ENCODE measurements at regions not wholly inside any gene's neighbourhood (a gene's known extent, or its start where the extent isn't known, plus 50 kb on each side); places are given as distances from the start of the nearest gene placed in this dataset.

DNA sequence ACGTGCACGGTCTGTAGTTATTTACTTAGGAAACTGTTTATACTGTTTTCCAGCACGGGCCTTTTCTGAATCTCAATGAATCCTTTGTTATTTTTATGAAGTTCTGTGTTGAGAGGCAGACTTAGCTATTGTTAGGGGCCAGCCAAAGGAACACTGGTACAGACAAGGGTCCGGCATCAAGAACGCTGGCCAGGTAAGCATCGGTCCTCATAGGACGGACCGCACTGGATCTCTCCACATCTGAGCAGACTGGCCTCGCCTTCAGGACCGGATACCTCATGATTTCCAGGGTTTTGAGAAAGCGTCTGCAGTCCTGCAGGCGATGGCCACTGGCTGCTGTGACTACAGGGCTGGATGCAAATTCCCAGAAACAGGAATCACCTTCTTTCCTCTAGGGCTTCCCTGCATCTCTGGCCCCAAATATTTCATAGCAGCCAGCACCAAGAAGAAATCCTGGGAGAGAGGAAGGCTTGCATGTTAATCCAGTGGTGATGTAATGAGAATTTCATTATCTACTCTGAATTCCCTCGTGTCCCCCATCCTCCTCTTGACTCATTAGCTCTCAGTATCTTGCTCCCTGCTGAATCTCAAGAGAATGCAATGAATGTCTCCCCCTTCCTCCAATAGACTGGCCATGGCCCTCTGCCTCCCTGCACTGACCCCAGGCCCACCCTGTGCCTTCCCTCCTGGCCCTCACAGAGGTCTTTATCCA, 325.4 kb upstream of the NPVF start:
- no peak for DNase-seq (ENCODE audit: low read depth)

DNA sequence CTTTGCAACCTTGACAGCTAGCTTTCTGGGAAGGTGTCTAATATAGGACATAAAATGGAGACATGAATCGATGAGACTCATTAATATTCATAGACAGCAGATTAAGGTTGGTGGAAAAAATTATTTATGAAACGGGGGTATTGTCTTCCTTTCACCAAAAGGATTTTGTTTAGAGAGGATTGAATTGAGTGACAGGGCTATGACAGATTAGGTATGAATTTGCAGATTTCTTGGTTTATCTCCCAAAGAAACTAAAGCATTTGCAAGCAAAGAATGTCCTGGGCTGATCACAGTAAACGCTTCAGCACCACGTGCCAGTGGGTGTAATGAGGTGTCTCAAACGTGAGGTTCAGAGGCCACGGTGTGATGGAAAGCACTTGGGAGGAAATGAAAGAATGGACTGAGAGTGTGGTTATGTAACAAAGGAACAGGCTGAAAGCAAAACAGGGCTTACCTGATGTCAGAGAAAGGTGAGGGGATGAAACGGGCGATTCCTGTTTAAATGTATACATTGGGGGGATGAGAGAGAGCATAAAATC, 329.2 kb upstream of the NPVF start:
- DNase-seq (ENCODE audit: low read depth): no peak

DNA sequence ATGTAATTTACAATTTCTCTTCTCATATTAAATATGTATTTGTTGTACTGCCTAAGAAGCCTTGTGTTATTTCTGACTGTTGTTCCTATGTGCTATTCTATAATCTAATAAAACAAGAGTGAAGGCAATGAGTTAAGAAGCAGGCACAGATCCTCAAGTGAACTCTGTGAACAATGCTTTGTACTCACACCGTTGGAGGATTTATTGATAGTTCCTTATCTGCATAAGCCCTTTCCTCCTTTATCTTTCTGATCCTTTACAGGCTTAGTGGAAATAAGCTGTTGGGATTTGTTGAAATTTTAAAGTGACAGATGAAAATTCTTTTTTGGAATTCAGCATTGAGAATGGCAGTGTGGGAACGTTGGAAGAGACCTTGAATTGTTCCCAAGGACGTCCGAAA, 329.6 kb upstream of the NPVF start:
- no peak for DNase-seq (ENCODE audit: low read depth)

DNA sequence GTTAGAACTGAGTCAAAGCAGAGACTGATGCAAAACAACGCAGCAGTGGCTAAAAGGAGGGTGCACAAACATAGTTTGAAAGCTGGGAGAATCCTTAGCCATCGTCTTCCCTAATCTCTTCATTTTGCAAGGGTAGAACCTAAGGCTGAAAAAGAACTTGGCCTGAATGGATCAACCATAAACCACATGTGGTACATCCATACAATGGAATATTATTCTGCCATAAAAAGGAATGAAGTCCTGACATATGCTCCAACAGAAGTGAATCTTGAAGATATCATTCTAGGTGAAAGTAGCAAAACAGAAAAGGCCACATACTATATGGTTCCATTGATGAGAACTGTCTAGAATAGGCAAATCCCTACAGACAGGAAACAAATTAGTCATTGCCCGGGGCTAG, 330.3 kb upstream of the NPVF start:
- DNase-seq (ENCODE audit: low read depth): no peak

DNA sequence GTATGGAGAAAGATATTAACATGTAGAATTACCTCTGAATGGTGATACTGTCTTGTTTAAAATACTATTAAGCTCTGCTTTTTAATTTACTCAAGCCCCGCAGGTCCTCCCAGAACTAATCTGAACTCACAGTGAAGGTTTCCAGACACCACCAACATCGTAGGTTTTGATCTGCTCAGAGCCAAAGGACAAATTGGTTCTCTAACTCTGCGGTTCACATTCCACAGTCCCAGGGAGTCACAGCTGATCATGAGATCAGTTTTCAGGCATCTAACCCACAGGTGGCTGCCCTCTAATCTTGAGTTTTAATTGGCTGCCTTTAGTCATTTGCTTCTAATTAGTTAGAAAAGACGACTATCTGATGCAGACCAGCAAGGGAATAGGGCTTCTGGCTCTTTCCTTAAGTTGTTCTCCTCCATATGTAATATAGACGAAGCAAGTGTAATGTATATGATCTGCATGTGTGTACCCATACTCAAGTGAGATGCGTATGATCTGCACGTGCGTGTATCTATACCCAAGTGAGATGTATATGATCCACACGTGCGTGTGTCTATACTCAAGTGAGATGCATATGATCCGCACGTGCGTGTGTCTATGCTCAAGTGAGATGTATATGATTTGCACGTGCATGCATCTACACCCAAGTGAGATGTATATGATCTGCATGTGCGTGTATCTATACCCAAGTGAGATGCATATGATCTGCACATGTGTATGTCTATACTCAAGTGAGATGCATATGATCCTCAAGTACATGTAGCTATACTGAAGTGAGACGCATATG, 331.5 kb upstream of the NPVF start:
- peak; percentile 38 for DNase-seq (ENCODE audit: low read depth)

DNA sequence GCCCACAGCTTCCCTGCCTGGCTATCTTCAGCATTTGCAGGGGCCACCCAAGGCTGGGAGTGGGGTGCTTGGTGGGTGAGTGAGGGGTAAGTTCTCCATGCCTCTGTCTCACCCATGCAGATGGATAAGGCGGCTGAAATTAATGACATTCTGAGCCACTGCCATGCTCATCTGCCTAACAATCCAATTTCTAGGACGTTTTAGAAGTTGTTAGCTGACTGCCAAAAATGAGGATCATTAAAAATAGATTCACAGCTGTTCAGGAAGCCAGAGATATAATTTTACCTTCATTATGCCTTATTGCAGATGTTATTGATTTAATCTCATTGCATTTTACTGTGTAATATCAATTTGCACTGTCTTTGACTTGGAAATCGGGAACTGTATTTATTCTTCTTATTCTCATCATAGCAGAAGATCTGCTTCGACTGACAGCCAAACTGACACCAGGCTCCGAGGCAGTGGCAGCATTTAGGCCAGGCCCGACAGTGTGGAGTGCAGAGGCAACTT, 334.4 kb upstream of the NPVF start:
- no peak for DNase-seq (ENCODE audit: low read depth)

DNA sequence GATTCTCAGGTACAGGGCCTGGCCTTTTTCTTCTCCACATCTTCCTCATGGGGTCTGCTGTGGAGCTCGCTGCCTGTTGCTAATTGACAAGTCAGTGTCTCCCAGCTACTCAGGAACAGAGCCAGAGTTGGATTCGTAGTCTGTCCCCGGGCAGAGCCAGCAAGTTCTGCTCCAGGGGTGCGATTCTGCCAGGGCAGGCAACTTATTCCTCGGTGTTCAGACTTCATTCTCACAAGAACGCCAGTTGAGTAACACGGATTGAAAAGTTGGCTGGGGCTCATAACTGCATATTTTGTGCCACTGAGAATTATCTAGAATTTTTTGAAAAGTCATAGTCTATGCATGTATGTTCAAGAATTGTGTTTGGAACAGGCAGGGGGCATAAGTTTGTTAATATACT, 336.7 kb upstream of the NPVF start:
- DNase-seq (ENCODE audit: low read depth): no peak

DNA sequence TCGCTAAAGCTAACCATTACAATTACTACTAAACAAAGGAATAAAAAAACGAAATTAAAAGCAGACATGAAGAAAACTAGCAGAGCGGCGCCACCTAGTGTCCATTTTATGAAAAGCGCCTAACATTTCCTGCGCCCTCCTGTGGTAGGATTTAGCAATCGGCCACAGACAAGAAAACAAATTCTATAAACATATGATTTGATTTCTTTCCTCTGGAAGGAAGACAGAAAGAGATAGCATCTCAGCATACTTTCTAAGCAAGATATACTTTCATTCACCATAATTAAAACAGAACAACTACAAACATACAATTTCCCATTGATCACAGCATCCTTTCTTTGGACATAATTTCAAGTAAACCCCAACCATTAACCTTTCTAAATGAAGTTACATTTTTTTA, 337.7 kb upstream of the NPVF start:
- DNase-seq (ENCODE audit: low read depth): peak; percentile 73

DNA sequence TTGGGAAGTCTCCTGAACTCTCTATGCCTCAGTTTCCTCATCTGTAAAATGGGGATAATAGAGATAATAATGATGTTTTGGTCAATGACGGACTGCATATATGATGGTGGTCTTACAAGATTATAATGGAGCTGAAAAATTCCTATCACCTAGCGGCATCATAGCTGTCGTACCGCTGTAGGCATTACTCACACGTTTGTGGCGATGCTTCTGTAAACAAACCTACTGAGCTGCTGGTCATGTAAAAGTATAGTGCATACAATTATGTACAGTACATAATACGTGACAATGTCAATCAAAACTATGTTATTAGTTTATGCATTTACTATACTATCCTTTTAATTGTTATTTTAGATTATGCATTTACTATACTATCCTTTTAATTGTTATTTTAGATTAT, 339.1 kb upstream of the NPVF start:
- no peak for DNase-seq (ENCODE audit: low read depth)

DNA sequence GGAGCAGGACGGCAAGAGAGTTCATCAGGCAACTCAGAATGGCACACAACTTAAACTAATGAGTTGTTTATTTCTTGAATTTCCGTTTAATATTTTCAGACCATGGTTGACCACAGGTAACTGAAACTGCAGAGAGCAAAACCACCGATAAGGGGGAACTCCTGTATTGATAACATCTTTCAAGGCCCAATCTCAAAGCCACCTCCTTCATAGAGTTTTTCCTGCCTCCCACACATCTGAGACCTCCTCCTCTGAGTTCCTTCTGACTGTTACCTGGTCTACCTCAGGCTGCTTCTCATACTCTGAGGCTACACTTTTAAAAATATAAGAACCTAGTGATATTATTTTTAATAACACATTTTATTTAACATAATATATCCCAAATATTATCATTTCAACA, 341.5 kb upstream of the NPVF start:
- no peak for DNase-seq (ENCODE audit: low read depth)

DNA sequence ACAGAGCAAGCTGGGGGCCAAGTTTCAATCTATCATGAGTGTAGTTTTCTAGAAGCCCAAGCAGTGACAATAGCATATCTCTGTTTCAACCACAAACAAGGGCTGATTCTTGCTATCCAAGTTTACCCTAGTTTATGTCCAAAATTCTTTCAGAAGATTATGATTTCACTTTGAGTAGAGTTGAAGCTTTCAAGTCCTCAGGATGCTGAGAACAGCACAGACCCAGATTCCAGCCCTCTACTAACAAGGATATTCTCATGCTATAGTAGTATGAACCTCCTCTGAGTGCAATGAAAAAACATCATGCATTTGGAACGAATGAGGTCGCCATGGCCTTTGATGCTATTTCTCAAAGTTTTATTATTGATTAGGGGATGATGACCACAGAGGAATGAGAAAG, 344.1 kb upstream of the NPVF start:
- DNase-seq (ENCODE audit: low read depth): no peak

DNA sequence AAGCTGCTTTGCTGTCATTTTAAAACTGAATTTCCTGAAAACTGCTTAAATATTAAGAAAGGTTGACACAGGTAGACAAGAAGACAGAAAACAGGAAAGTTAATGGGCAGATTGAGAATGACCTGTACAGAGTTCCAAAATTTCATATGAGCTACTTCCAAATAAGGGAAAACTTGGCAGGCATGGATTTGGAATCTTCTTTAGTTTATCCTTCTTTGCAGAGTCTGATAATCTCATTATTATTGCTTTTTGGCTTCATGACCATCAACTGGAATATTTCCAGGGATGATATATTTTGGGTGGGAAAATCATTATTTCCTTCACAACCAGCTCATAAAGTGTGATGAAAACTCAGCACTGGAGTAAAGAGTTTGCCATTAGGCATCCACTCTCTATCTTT, 346.5 kb upstream of the NPVF start:
- no peak for DNase-seq (ENCODE audit: low read depth)

DNA sequence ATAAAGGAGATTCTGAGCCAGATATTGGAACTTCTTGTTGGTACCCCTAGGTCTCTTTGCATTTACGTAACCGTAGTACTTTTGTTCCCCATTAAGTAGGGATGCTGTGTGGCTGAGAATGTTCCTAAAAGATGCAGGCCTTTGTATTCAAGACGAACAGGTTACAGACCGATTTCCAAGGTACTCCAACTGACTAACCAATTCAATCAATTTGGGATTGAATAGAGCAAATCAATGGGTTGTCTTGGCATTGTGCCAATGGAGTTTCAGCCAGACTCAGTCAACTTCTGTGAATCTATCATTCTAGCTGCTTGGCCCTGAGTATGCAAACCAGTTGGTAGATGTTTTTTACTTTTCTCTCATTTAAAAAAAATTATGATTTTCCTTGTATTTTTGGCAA, 347.3 kb upstream of the NPVF start:
- no peak for DNase-seq (ENCODE audit: low read depth)

DNA sequence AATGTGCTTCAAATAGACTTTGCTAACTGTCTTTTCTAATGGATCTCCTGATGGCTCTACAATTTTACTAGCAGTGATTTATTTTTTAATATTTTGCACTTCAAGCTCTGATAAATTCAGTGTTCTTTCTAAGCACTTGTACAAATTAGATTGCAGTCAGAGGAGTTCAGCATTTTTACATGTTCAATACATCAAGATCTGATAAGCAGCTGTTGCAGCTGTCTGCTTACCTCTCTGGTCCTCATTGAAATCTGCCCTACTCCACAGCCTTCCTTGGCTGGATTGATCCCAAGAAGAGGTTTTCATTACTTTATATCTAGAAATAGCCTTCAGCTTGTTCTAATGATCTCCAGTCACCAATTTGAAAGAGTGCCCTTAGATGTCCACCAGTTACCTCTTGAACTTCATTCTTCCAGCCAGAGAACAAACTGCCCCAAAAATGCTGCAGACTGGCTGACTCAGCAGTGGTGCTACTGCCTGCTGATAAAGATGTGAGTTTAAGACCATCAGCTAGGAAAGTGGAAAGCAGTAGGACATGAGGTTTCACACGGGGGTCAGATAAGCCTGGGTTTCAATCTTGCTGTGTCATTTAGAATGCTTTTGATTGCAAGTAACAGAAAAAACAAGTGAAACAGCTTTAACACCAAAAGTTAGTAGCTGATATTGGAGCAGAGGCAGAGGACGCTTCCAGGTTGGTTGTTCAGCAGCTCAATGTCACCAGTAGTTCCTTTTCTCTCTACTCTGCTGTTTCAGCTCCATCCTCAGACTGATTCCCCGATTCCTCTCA, 350.9 kb upstream of the NPVF start:
- no peak for DNase-seq (ENCODE audit: low read depth)

DNA sequence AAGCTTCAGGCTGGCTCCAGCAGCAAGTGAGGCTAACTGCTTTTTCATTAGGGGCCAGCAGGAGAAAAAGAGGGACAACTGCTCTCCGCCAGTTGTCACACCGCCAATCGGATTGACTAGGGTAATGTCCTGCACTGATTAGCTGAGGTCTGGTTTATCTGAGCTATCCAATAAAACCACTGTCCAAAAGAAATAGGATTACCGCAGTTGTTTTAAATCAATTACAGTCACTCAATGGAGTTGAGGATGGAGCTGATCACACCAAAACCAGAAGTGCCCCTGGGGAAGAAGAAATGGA, 351.4 kb upstream of the NPVF start:
- no peak for DNase-seq (ENCODE audit: low read depth)

DNA sequence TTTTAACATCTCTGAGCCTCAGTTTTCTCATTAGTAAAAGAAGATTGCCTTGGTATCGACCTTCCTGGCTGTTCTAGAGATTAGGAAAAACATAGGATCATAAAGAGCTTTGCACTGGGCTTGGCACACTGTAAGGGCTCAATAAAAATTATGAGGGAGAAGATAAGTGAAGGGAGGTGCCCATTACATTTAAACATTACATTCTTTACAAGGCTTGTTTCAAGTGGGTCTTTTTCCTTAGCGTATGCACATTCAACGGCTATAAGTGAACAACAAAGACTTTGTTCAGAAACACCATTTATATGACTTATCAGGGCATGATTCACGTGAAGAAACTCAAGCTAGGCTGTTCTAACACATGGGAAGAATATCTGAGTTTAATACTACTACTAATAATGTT, 351.9 kb upstream of the NPVF start:
- DNase-seq (ENCODE audit: low read depth): no peak

DNA sequence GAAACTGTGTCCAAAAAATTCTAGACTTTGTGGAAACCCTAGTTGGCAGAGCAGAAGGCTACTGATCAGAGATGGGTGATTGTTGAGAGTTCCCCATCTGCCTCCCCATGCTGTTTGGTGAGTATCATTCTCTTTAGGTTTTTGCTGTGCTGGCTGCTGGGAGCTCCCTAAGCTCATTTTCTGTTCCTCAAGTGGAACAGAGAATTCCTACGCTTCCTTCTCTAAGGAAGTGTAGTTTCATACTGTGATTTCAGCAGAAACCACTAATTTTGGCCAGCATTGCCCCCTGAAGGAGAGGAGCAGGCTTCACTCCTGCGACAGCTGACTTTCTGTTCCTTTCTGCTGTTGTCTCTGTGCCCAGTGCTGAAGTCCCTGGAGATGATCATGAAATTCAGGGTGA, 355.3 kb upstream of the NPVF start:
- no peak for DNase-seq (ENCODE audit: low read depth)

DNA sequence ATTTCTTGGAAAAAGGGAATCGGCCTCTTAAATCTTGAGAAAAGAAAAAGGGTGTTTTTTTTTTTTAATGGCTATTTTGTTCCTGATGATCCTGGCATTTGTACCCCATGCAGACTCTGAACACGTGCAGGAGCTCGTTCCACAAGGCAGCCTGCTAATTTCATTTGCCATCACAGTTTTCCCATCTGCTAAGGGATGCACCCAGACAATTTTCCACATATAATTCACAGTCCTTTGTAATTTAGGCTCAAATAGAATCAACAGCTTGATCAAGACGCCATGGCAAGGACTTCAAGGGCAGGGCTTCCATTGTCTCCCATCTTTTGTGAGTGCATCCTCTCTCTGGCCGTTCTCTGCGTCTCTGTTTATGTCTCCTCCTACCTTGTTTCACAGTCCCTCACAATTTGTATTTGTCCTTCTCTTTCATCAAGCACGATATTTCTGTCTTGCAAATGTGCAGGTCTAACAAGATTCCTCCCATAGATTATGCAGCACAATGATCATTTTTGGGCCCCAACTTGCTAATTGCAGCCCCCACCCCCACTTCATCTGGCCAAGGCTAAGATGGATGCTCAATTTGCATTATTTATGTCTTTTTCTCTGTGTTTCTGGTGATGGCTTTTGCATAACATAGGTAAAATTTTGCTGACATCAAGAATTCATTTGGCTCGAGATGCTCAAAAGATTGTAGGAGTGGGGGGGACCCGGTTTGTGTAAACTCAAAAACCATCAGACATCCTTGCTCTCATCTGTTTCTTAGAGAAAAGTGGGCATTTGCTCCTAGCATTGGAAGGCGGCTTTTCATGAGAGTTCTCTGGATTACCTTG, 356.0 kb upstream of the NPVF start:
- DNase-seq (ENCODE audit: low read depth): no peak

DNA sequence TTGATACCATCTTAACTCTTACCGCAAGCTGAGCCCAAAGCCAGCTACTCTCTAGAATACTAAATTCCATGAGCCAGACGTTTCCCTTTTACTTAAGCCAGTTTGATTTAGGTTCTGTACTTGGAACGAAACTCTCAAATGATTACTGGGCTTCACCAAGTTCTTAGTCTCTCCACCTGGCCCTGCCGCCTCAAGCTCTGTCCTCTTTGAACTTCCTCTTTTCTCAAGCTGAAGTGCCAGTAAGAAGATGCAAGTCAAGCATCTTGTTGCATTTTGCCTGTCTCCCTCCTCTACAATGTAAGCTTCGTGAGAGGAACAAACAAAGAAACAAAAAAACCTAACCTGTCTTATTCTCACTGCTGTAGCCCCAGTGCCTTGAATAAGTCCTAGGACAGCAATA, 358.2 kb upstream of the NPVF start:
- no peak for DNase-seq (ENCODE audit: low read depth)

DNA sequence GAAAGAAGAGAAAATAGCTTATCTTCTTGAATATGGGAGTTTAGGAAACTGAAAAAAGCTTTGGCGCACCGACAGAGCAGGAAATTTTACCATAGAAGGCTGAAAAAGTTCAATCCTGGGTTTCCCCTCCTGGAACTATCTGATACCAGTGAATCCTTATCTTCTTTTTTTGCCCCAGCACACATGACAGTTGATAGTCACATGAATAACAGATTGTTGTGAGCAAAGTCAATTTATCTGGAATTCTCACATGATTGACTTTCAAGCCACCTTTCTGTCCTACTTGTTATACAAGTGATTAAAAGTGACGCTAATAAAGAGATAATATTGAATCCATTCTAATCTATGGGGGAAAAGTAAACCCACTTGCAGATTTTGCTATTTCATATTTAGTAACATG, 365.8 kb upstream of the NPVF start:
- no peak for DNase-seq (ENCODE audit: low read depth)

DNA sequence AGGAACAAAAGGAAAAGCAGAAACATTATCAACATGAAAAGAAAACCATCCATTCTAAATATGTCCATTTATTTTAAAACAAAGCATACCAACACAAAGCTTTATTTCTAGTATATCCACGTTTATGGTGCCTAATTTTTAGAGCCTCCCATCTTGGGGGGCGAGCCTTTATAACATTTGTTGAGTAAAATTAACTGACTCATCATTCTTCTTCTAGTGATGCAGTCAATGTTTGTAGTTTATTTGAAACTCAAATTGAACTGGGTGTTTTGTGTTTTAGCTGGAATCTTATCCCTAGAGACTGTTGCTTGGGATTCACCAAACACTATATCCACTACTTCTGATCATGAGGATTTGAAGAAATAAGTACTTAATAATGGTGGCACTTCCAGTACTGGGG, 366.4 kb upstream of the NPVF start:
- no peak for DNase-seq (ENCODE audit: low read depth)

DNA sequence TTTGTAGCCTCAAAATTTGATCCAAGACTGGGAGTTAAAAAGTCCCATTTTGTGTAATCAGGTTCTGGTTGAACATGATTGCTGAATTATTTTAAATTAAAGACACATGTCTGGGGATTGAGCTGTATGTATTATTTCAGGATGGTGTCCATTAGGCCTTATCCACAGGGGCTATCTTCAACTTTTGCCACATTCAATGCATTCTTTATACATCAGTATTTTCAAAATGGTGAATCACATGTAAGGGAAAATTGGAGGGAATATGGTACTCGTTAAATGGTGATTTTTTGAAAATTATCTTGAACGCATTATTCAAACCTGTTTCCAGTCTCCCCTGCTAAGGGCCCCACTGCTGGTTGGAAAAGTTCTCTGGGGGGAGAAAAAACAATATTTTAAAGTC, 367.7 kb upstream of the NPVF start:
- DNase-seq (ENCODE audit: low read depth): no peak

Measured in Daoy (cell line).